ENCODE measurements at regions not wholly inside any gene's neighbourhood (a gene's known extent, or its start where the extent isn't known, plus 50 kb on each side); places are given as distances from the start of the nearest gene placed in this dataset.
"Not testable (repeated sequence)": the region's sequence is repeated elsewhere in the genome, so short reads cannot be mapped to it uniquely, and the experiment has no call there.

DNA sequence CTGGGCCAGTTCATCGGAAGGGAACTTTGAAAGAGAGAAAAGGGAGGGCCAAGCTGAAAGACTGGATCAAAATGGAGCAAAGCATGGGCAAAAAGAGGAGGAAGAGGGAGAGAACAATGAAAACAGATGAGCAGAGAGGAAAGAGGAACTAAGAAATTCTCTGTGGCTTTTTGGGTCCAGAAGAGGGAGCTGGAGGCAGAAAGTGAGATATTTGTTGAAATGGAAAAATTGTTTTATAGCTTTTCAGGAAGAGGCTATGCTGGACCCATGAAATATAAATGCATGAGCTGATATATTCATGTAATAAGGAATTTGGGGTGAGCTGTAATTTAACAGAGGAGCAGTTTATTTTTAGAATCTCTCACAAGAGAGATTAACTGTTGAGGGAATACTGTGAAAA, 457.3 kb downstream of the DMAC1 start:
- peak; percentile 1 for DNase-seq (ENCODE audit: low spot score)

DNA sequence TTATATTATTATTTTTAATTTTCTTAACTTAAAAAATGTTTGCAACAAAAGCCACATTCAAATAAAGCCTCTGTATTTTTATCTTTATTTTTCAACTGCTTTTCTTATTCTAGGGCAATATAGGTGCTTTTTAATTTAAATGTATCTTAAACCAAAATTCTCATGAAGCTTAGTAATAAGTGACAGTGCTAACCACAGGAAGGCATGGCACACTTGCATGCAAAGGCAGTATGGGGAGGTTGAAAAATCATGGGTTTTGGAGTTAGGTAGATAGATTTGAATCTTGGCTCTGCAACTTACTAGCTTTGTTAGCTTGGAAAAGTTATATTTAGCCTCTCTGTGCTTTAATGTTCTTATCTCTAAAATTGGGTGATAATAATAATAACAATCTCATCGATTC, 458.0 kb downstream of the DMAC1 start:
- no peak for DNase-seq (ENCODE audit: low spot score)

DNA sequence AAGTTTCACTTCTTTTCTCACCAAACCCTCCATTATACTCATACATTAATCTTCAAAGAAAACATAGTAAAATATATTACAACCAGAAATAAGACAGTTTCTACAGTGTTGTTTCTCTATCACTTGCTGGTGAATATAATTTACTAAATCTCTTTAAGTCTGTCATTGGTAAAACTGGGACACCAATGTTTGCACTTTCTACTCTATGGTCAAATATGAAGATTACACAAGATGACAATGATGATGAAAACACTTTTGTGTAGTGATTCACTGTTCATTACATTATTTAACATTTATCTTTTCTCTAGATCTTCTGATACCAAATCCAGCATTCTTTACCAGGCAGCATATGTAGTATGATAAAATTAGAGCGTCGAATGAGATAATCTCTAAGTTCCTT, 459.1 kb downstream of the DMAC1 start:
- DNase-seq (ENCODE audit: low spot score), result no peak

DNA sequence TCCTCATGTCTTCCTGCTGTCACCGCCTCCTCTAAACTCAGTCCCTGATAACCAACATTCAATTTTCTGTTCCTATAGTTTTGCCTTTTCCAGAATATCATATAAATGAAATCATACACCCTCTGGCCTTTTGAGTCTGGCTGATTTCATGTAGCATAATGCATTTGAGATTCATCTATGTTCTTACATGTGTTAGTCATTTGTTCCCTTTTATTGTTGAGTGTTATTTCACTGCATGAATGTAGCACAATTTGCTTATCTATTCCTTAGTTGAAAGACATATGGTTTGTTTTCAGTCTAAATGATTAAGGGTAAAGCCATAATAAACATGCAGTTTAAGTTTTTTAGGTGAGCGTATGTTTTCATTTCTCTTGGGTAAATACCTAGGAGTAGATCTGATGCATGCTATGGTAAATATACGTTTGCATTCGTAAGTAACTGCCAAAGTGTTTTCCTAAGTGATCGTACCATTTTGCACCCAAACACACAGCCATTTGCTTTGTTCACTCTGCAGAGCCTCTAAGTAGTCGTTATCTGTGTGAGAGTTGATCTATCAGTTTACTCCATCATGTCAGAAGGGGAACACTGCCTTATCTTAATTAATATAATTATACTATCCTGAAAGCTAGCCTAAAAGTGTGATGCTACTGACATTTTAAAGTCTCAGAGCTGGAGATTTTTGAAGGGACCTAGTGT, 460.8 kb downstream of the DMAC1 start:
- DNase-seq (ENCODE audit: low spot score), result no peak

DNA sequence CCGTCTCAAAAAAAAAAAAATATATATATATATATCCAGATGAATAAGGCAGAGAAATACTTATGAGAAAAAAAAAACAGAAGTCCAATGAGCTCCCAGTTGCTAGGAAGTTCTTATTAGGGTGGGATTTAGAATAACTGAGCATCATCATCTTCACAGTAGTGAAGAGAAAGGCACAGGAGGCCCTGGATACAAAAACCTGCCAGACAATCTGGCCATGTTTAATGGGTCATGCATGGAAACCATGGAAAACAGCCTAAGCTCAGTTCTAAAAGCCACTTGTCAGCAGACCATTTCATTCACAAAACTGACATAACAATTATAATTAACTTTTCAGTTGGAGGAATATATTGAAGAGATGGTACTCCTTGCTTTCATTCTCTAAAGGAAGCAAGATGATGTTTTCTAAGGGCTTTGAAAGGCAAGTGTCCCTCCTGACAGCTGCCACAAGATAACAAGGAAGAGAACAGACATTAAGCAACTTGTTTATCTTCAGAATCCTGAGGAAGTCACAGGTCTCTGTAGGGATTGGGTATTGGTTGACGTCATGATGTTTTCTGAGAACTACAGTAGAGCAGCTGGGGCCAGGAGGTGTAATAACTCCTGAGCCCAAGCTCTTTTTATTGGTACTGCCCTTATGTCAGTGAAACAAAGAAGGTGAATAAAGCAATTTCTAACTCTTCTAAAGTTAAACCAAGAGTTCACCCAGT, 463.1 kb downstream of the DMAC1 start:
- DNase-seq (ENCODE audit: low spot score), result no peak

DNA sequence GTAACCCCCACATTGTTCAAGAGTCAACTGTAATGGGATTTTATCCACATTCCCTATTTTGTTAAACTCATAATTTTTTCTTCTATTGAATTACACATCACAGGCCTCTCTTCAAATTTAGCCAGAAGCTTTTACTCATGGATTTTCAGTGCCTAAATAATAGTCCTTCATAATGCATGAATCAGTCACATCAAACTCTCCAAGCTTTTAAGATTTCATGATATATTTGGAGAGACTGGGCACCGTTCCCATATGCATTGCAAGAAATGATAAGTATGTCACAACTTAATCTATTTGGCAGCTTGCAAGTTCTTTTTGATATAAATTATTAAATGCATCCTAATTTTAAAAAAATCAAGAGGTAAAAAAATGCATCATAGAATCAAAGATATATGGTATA, 465.9 kb downstream of the DMAC1 start:
- no peak for DNase-seq (ENCODE audit: low spot score)

DNA sequence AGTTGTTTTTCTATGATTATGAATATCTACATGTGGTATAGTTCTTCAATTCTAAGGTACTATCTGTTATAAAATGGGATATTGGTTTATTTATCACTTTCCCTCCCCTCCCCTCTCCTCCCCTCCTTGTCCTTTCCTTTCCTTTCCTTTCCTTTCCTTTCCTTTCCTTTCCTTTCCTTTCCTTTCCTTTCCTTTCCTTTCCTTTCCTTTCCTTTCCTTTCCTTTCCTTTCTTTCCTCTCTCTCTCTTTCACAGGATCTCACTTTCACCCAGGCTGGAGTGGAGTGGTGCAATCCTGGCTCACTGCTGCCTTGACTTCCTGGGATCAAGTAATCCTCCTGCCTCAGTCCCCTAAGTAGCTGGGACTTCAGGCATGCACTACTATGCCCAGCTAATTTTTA, 466.8 kb downstream of the DMAC1 start:
- DNase-seq (ENCODE audit: low spot score), result no peak

DNA sequence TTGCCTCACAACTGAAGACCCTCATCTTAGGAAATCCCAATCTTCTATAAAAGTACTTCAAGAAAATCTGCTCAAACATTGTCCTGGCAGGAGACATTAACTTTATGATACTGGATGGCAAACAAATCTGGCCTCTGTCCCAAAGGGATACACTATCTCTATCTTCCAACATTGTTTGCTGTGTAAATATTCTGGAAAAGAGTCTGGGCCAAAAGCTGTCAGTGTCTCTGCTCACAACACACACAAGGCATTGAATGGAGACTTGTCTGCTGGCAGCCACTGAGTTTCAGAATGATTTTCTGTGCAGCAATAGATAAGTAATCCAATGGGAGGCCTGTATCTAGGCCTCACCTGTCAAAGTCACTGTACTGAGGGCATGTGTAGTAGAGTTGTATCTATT, 471.1 kb downstream of the DMAC1 start:
- no peak for DNase-seq (ENCODE audit: low spot score)

DNA sequence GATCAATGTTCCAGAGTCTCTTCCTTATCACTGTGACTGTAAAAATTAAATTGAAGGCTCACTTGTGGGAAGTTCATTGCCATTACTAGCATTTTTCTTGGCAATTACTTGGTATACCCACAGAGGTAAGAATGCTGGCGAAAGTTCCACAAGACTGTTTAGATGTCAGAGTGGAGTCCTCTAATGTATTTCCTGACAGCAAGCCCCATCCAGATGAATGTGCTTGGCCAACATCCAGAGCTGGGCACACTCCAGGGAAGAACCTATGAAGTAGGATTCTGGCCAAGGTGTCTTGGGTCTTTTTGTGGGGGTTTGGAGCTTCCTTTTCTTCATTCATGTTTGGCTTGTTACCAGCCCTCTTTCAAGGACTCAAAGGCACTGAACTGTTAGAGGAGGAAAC, 473.6 kb downstream of the DMAC1 start:
- DNase-seq (ENCODE audit: low spot score), result no peak

DNA sequence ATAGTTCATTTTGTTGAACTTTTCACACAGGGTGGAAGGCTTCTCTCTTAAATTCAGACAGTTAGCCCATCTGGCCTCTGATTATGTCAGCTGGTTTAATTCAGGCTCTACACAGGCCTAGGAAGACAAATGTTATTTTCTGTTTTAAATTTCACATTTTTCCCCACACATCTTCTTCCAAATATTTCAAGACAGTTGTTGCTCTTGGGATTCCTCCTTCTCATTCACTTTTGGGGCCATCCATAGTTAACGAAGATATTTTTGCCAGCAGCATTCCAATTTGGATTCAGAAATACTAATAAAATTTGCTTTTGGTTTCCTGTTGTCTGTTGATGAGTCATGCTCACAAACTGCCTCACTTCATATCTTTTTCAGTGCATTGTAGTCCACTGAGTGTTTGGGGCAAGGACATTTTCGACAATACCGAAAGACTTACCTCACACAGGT, 475.4 kb downstream of the DMAC1 start:
- DNase-seq (ENCODE audit: low spot score), result no peak

DNA sequence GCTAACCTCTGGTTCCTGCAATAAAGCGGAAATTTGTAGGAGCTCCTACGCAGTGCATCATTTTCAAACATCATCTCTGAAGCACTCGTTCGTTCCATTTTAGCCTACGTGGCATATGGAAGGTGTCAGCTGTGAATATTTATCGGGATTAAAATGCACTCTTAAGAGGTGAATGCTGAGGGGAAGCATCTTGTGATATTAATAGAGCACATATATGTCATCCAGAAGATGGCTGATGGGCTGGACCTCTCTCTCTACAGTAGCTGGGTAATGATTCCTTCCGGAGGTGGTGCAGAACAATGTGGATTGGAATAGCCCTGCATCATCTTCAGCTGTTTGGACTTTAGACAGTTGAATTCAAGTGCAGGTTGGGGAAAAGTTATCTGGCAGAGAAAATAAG, 478.7 kb downstream of the DMAC1 start:
- DNase-seq (ENCODE audit: low spot score), result no peak

DNA sequence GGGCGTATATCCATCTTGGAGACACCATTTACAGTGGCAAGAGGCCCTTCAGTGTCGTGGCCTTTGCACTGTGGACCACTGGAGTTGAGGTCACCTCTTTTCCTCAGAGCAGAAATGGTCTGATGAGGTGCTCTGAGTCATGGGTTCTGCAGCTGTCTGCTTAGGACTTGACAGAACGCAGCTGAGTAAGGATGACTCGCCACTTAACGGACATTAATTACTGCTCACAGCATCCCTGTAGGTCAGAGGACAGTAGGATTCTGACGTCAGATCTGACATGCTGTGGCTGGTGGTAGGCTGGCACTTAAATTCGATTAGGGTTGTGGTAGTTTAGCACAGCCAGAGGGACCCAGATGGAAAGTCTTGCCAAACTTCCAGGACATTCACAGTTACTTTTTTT, 479.4 kb downstream of the DMAC1 start:
- DNase-seq (ENCODE audit: low spot score), result no peak

DNA sequence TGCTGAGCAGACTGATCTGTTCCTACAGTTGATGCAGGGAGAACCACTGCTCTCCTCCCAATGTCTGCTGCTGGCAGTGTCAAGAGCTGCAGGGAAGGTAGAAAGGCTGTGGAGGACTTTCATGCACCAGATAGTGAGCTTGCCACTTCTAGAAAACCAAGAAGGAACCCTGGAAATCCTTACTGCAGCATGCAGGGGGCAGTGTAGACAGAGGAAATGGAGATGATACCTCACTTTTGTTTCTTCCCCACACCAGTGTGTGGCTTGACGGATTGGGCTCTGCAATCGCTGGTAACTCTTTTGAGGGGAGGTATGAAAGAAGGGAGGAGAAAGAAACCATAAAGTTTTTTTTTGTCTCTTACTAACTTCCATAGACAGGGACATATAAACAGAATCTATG, 480.7 kb downstream of the DMAC1 start:
- DNase-seq (ENCODE audit: low spot score), result no peak

DNA sequence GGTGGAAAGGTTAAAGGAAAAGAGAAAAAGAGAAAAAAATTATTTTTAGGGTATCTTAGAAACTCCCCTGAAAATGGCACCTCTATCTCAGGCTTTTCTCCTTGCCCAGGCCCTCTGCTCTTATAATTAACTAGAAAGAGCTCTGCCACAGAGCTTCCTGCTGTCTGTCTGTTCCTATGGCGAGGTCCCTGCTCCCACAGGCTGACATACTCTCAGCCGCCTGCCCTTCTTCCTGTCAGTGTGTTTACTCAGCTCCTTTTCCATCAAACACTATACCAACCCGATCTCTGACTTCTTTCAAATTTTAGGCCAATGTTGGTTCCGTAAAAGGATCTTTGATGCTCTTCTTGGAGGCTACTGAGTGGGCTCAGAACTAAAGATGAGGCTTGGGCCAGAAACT, 482.6 kb downstream of the DMAC1 start:
- no peak for DNase-seq (ENCODE audit: low spot score)

DNA sequence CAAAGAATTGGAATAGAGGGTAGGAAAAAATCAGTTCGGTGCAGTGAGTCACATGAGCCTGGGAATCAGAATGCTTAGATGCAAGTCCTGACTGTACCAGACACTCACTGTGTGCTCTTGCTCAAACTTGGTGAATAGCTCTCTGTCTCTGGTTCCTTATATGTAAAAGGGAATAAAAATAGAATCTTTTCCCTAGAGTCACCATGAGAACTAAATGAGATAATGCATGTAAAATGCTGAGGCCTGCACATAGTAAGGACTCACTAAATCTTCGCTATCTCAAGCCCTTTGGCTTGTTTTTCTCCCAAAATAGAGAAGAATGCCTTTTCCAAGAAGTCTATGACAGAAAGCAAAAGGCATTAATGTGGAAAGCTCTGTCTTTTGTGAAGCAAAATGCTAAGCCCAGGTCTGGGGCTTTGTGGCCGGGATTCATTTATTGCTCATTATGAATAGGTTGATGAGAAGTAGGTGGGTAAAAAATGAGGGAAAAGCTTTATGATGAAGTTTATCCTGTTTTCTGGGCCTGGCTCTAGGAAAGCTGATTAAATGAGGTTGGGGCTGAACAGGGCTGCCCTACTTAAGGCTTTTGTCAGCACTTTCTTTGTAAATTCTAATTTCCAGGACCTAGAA, 483.3 kb downstream of the DMAC1 start:
- DNase-seq (ENCODE audit: low spot score), result no peak

DNA sequence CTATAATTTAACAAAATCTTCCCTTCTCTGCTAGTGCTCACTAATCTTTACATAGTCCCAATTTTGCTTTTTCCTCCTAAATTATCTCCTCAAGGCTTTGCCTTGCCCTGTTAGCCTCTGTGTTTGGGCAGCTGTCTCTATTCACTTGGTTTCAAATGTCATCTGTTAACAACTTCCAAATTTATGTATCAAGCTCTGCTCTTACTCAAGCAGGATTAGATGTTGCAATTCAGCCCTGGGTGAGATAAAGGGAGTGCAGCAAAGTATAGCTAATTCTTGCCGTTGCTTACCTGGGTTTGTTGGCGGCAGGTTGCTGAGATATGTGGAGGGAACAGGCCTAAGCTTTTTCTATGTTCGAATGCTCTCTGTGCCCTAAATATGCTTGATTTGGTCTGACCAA, 483.8 kb downstream of the DMAC1 start:
- no peak for DNase-seq (ENCODE audit: low spot score)

DNA sequence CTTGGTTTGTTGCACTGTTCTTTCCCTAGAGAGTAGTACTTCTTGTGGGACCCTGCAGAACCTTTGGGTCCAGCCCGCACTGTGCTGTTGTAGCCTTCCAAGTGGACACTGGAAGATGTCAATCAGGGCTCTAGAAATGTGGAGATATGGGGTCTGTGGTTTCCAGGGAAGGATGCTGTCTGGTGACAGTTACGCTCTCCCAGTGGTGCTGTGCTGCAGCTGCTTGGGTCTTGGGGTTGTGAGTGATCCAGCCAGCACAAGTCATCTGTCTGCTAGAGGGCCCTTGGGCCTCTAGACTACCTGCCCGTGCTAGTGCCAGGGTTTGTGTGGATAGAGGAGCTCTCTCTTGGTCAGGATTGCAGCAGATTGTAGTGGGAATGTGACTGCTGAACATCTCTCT, 484.5 kb downstream of the DMAC1 start:
- no peak for DNase-seq (ENCODE audit: low spot score)

DNA sequence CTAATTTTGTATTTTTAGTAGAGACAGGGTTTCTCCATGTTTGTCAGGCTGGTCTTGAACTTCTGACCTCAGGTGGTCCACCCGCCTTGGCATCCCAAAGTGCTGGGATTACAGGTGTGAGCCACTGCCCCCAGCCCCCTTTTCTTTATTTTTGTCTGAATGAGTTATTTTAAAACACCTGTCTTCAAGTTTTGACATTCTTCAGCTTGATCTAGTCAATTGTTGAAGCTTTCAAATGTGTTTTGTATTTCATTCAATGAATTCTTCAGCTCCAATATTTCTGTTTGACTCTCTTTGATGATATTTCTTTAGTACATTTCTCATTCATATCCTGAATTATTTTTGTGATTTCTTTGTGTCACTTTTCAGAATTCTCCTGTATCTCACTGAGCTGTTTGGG, 486.2 kb downstream of the DMAC1 start:
- no peak for DNase-seq (ENCODE audit: low spot score)

DNA sequence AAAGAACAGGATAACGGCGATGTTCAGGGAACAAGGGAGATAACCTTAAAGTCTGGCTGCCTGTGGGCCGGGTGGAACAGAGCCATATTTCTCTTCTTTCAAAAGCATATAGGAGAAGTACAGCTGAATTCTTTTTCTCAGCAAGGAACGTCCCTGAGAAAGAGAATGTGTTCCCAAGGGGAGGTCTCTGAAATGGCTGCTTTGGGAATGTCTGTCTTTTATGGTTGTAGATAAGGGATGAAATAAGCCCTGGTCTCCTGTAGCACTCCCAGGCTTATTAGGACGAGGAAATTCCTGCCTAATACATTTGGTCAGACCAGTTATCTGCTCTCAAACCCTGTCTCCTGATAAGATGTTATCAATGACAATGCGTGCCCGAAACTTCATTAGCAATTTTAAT, 490.5 kb downstream of the DMAC1 start:
- not testable (repeated sequence) for DNase-seq (ENCODE audit: low spot score)

DNA sequence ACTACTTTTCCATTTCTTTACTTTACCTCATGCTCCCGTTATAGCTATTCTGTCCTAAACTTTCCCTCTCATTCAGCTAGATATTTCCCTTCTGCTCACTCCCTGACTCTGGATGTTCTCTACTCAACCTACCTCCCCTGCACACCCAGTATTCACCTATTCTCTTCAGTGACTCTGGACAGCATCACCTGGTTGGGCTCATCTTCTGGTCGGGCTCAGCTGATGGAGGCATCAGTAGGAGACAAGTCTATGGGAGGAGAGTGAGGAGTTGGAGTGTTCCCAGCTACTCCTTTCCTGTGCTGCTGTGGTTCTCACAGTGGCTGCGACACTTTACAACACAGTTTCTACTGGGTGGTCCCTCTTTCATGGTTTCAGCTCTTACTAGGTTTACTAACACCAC, 493.9 kb downstream of the DMAC1 start:
- no peak for DNase-seq (ENCODE audit: low spot score)

DNA sequence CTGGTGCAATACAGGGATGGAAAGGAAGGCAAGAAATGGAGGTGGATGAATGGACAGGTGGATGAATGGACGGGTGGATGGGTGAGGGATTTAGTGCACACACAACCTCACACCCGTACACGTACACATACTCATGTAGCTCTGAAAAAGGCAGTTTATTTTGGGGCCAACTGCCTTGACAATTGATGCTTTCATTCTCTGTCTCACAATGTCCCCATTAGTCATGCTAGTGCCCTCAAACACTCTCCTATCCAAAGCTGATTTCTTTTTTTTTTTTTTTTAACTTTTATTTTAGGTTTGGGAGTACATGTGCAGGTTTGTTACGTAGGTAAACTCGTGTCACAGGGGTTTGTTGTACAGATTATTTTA, 495.0 kb downstream of the DMAC1 start:
- DNase-seq (ENCODE audit: low spot score), result no peak

DNA sequence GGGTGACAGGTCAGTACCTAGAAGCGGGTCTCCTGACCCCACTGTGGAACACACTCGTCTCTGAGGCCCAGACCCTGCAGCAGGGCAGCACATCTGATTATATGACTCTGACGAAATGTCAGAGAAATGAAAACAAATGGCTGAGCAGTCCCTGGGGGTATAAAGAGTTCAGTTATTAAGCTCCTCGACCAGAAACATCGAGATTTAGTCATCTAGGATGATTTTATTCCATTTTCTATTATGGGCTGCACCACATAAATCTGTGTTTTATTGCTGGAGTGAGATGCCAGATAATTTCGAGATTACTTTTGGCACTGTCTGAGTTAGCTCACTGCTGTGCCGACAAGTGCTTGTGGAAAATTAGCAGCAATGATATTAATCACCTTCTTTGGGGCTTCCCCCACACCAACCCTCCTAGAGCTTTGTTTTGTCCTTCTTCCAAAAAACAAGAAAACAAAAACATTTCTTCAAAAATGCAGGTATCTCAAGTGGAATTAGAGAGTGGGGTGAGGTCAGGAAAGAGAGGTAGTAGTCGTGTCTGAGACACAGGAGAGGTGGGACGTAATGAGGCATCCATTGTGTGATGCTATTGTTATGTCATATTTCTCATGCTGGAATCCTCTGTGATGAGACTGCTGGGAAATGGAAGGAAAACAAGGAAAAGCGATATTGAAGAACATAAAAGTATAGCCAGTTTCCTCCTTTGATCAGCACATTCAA, 495.5 kb downstream of the DMAC1 start:
- no peak for DNase-seq (ENCODE audit: low spot score)

DNA sequence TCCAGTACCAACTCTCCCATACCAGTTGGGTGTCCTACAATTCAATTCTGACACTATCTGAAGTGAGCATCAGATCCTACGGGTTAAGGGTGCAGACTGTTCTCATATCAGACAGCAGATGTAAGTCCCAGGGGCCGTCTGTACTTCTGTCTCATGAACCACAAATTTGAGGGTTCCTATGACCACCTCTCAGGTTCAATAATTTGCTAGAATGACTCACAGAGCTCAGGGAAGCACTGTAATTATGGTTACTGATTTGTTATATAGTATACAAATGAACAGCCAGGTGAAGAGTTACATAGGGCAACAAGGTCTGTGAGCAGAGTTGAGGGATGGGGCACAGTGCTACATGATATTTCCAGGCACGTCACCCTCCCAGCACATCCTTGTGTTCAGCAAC, 499.1 kb downstream of the DMAC1 start:
- no peak for DNase-seq (ENCODE audit: low spot score)
